Neural progenitor cell (in vitro differentiated cells): ENCODE measurements at regions not wholly inside any gene's neighbourhood (a gene's known extent, or its start where the extent isn't known, plus 50 kb on each side); places are given as distances from the start of the nearest gene placed in this dataset.

Experiments used
- EZH2phosphoT487 ChIP-seq: fragments of 200-600 bp; sonication (generic); IDR thresholded peaks from 2 replicates; pipeline ENCODE4 v1.6.1; 2017; ENCODE audit warnings: antibody characterized with exemption
- TF ChIP-seq, protein P1 (sequence below): fragments of 200-600 bp; sonication (generic); IDR thresholded peaks from 2 replicates; pipeline ENCODE4 v1.5.1; 2017; ENCODE audit warnings: antibody characterized with exemption, mild to moderate bottlenecking

DNA sequence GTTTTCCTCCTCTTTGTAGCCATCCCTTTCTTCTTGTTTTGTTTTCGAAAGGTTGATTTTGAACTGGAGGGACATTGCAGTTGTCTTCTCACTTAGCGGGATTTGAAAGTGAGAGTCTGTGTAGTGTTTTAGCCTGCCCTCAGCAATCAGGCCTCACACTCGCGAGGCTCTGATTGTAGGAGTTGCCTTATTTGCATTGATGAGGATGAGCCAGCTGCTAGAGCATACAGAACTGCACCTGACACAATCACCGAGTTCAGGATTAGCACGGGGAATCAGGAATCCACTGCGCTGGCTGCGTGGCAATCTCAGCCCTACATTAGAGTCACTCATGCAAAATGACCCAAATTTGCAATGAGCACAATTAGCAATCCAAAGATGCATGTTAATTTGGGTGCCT lies 122.5 kb upstream of the TMEM161B start:
- no peak for TF ChIP-seq EZH2phosphoT487
- TF ChIP-seq, protein P1, sequence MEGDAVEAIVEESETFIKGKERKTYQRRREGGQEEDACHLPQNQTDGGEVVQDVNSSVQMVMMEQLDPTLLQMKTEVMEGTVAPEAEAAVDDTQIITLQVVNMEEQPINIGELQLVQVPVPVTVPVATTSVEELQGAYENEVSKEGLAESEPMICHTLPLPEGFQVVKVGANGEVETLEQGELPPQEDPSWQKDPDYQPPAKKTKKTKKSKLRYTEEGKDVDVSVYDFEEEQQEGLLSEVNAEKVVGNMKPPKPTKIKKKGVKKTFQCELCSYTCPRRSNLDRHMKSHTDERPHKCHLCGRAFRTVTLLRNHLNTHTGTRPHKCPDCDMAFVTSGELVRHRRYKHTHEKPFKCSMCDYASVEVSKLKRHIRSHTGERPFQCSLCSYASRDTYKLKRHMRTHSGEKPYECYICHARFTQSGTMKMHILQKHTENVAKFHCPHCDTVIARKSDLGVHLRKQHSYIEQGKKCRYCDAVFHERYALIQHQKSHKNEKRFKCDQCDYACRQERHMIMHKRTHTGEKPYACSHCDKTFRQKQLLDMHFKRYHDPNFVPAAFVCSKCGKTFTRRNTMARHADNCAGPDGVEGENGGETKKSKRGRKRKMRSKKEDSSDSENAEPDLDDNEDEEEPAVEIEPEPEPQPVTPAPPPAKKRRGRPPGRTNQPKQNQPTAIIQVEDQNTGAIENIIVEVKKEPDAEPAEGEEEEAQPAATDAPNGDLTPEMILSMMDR: no peak
